ENCODE measurements at regions not wholly inside any gene's neighbourhood (a gene's known extent, or its start where the extent isn't known, plus 50 kb on each side); places are given as distances from the start of the nearest gene placed in this dataset.

GRCh38 chr18:55647331-55647730, 59.3 kb upstream of the TCF4 start:
- DNase-seq, result no peak
- in situ Hi-C loops (cut with MboI; ENCODE audit: low pct_unique_long_range_greater_than_20kb, low sequenced_read_pairs), result no loop called here

- DNase-seq, result no peak
- in situ Hi-C loops (cut with MboI; ENCODE audit: low pct_unique_long_range_greater_than_20kb, low sequenced_read_pairs), result no loop called here
These were observed 54.2 kb upstream of the TCF4 start for GRCh38 chr18:55642191-55642590.

- in situ Hi-C loops (cut with MboI; ENCODE audit: low pct_unique_long_range_greater_than_20kb, low sequenced_read_pairs), result no loop called here
- DNase-seq, result no peak
These were observed 53.5 kb upstream of the TCF4 start for GRCh38 chr18:55641486-55641885.

All from KBM-7 (cell line).